Heart left ventricle (tissue), 13 donors: ENCODE measurements at regions not wholly inside any gene's neighbourhood (a gene's known extent, or its start where the extent isn't known, plus 50 kb on each side); places are given as distances from the start of the nearest gene placed in this dataset.

Experiments
- POLR2A ChIP-seq, 2 donors: fragments of 450-650 bp; IDR thresholded peaks; one replicate each; pipeline ENCODE4 v1.6.1; 2017; ENCODE audit warnings: antibody characterized with exemption in 2 of 2, mild to moderate bottlenecking in 2 of 2, moderate library complexity in 2 of 2
- TF ChIP-seq, protein P1 (sequence below), 12 donors: fragments of 200-600 bp; sonication (generic) in 4 of 12; IDR thresholded peaks; one replicate each; pipeline versions ENCODE4 v1.5.0 to v1.8.0; 2018 to 2022; ENCODE audit warnings: antibody characterized with exemption in 12 of 12, mild to moderate bottlenecking in 5 of 12
- donor health status: ischemic (EF 13 %, LVEDD 7.1; RV severe dilation, severe dysfunction).
- donor health status: DM: no; HTN: yes; CAD: no.
- donor health status: DM: no; HTN: no; CAD: no.
- donor health status: ischemic (EF 25% LVEDD 6.9; RV normal size, moderate dysfunction).
- donor health status: ischemic (EF 25% LVEDD 5.7; RV mildly dilated, moderate dysfunction).
- donor health status: ischemic (EF 35%, LVEDD 5.7; RV mildly dilated, moderate dysfunction).
- donor health status: nonischemic (EF 11% LVEDD 7.7; RV severe dilation, severe dysfunction).
- donor health status: DM: yes; HTN: yes; CAD: no.
- donor health status: PGD.
- donor health status: ischemic (EF 29% LVEDD 5.4; RV normal size, mild dysfunction).
- donor health status: nonischemic (EF 23%, LVEDD 6.1; RV moderate dilation, normal function).

- TF ChIP-seq, protein P1, sequence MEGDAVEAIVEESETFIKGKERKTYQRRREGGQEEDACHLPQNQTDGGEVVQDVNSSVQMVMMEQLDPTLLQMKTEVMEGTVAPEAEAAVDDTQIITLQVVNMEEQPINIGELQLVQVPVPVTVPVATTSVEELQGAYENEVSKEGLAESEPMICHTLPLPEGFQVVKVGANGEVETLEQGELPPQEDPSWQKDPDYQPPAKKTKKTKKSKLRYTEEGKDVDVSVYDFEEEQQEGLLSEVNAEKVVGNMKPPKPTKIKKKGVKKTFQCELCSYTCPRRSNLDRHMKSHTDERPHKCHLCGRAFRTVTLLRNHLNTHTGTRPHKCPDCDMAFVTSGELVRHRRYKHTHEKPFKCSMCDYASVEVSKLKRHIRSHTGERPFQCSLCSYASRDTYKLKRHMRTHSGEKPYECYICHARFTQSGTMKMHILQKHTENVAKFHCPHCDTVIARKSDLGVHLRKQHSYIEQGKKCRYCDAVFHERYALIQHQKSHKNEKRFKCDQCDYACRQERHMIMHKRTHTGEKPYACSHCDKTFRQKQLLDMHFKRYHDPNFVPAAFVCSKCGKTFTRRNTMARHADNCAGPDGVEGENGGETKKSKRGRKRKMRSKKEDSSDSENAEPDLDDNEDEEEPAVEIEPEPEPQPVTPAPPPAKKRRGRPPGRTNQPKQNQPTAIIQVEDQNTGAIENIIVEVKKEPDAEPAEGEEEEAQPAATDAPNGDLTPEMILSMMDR (IDR thresholded peaks at IDR 0.05) = no peak
- no peak for TF ChIP-seq POLR2A (IDR thresholded peaks at IDR 0.05)
Measured at GRCh38 chr10:10722422-10722821, 295.2 kb upstream of the CELF2 start.
